ENCODE measurements at regions not wholly inside any gene's neighbourhood (a gene's known extent, or its start where the extent isn't known, plus 50 kb on each side); places are given as distances from the start of the nearest gene placed in this dataset.

- in situ Hi-C loops (cut with MboI; ENCODE audit: low pct_unique_long_range_greater_than_20kb, low sequenced_read_pairs, unreplicated experiment): no loop called here
- no peak for DNase-seq (ENCODE audit: low spot score)
- TF ChIP-seq CTCF (IDR thresholded peaks at IDR 0.05; ENCODE audit: extremely low read depth, insufficient read depth, missing control alignments): no peak
Observed at GRCh38 chr2:240204431-240205276, 64.2 kb upstream of the OTOS start.

DNA sequence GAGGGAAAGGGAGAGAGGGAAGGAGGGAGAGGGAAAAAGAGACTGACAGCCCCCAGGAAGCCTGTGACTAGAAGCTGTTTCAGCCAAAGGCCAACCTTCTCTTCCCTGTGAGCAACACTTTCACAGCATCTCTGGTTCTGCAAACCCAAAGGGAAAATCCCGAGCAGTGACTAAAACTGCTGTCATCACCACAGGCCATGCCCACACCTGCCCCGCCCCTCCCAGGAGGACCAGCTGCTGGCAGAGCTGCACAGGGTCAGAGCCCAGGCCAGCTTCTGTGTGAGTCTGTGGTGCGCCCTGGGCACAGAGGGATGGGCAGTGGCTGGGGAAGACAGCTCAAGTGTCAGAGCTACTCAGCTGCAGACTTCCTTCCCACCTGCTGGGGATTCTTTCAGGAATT lies 64.9 kb upstream of the OTOS start:
- TF ChIP-seq CTCF (IDR thresholded peaks at IDR 0.05; ENCODE audit: extremely low read depth, insufficient read depth, missing control alignments): no peak
- in situ Hi-C loops (cut with MboI; ENCODE audit: low pct_unique_long_range_greater_than_20kb, low sequenced_read_pairs, unreplicated experiment): no loop called here

DNA sequence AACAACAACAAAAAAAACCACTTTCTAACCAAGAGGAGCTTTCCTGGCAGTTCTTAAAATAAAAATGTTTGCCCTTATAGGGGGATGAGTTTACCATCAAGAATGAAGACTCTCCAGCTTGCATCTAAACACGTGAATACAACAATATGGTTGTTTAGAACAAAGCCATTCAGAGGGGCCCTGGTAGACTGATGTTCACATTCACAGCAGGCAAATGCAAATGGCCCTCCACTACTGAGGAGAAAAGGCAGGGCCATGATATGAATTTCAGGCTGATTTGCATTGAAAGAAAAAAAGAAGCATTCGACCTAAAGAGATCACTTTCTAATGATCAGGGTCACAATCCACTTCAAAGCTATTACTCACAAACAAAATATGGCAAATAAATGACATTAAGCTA lies 65.3 kb upstream of the OTOS start:
- no peak for DNase-seq (ENCODE audit: low spot score)
- no peak for TF ChIP-seq CTCF (IDR thresholded peaks at IDR 0.05; ENCODE audit: extremely low read depth, insufficient read depth, missing control alignments)
- in situ Hi-C loops (cut with MboI; ENCODE audit: low pct_unique_long_range_greater_than_20kb, low sequenced_read_pairs, unreplicated experiment): no loop called here

More for the DNA sequence above, 64.9 kb upstream of the OTOS start:
- no peak for DNase-seq (ENCODE audit: low spot score)

GRCh38 chr2:240206630-240207029 lies 66.2 kb upstream of the OTOS start:
- TF ChIP-seq CTCF (IDR thresholded peaks at IDR 0.05; ENCODE audit: extremely low read depth, insufficient read depth, missing control alignments): no peak
- in situ Hi-C loops (cut with MboI; ENCODE audit: low pct_unique_long_range_greater_than_20kb, low sequenced_read_pairs, unreplicated experiment): no loop called here
- no peak for DNase-seq (ENCODE audit: low spot score)

- no peak for TF ChIP-seq CTCF (IDR thresholded peaks at IDR 0.05; ENCODE audit: extremely low read depth, insufficient read depth, missing control alignments)
- DNase-seq (ENCODE audit: low spot score): no peak
- in situ Hi-C loops (cut with MboI; ENCODE audit: low pct_unique_long_range_greater_than_20kb, low sequenced_read_pairs, unreplicated experiment): no loop called here
Observed at GRCh38 chr2:240207661-240208060, 67.2 kb upstream of the OTOS start.

- no peak for TF ChIP-seq CTCF (IDR thresholded peaks at IDR 0.05; ENCODE audit: extremely low read depth, insufficient read depth, missing control alignments)
- no peak for DNase-seq (ENCODE audit: low spot score)
- in situ Hi-C loops (cut with MboI; ENCODE audit: low pct_unique_long_range_greater_than_20kb, low sequenced_read_pairs, unreplicated experiment): no loop called here
Observed at GRCh38 chr2:240208096-240208495, 67.6 kb upstream of the OTOS start.
